Stimulated activated naive CD4-positive, alpha-beta T cell treated with Interleukin-2 at 50 U/mL for 16 hours (primary cell): ENCODE measurements at regions not wholly inside any gene's neighbourhood (a gene's known extent, or its start where the extent isn't known, plus 50 kb on each side); places are given as distances from the start of the nearest gene placed in this dataset.

Source experiments
- DNase-seq: peaks from one replicate; lab custom pipeline; 2025; lab: John Stamatoyannopoulos, UW

GRCh38 chr1:2887941-2888855, 86.7 kb upstream of the TTC34 start:
- no peak for DNase-seq

GRCh38 chr1:2890221-2890850, 88.8 kb upstream of the TTC34 start:
- DNase-seq, result no peak

- no peak for DNase-seq
Measured at GRCh38 chr1:2891923-2892448, 90.5 kb upstream of the TTC34 start.

- no peak for DNase-seq
Measured at GRCh38 chr1:2893473-2894120, 92.1 kb upstream of the TTC34 start.

GRCh38 chr1:2894381-2895041, 93.0 kb upstream of the TTC34 start:
- peak; percentile 5 for DNase-seq

- no peak for DNase-seq
Measured at GRCh38 chr1:2896824-2897223, 95.3 kb upstream of the TTC34 start.

GRCh38 chr1:2903226-2903625, 101.7 kb upstream of the TTC34 start:
- DNase-seq, result no peak

- no peak for DNase-seq
Measured at GRCh38 chr1:2904191-2904590, 102.7 kb upstream of the TTC34 start.

GRCh38 chr1:2905356-2905755, 103.9 kb upstream of the TTC34 start:
- no peak for DNase-seq

- no peak for DNase-seq
Measured at GRCh38 chr1:2906085-2906484, 104.6 kb upstream of the TTC34 start.

- DNase-seq, result no peak
Measured at GRCh38 chr1:2906620-2907019, 105.1 kb upstream of the TTC34 start.

GRCh38 chr1:2907051-2907450, 105.6 kb upstream of the TTC34 start:
- no peak for DNase-seq

GRCh38 chr1:2908081-2908480, 106.6 kb upstream of the TTC34 start:
- no peak for DNase-seq

- DNase-seq, result no peak
Measured at GRCh38 chr1:2908561-2908960, 107.1 kb upstream of the TTC34 start.

- no peak for DNase-seq
Measured at GRCh38 chr1:2909797-2910196, 108.3 kb upstream of the TTC34 start.

GRCh38 chr1:2910211-2910610, 108.7 kb upstream of the TTC34 start:
- DNase-seq, result no peak

- DNase-seq, result no peak
Measured at GRCh38 chr1:2911421-2912178, 109.7 kb upstream of the ACTRT2 start.

- DNase-seq, result no peak
Measured at GRCh38 chr1:2912424-2913061, 108.7 kb upstream of the ACTRT2 start.

- DNase-seq, result no peak
Measured at GRCh38 chr1:2913091-2913490, 108.2 kb upstream of the ACTRT2 start.

- no peak for DNase-seq
Measured at GRCh38 chr1:2914702-2915101, 106.6 kb upstream of the ACTRT2 start.

GRCh38 chr1:2916153-2916552, 105.1 kb upstream of the ACTRT2 start:
- DNase-seq, result no peak
